T47D (cell line): ENCODE measurements at regions not wholly inside any gene's neighbourhood (a gene's known extent, or its start where the extent isn't known, plus 50 kb on each side); places are given as distances from the start of the nearest gene placed in this dataset.

Source experiments
- DNase-seq, 2 experiments: peaks; one replicate each; pipeline versions ENCODE4 v3.0.0 to v3.0.0-alpha.2; 2011 to 2012; ENCODE audit warnings: low read depth in 1 of 2, low spot score in 1 of 2
- JUND ChIP-seq: IDR thresholded peaks from 2 replicates; pipeline ENCODE4 v1.6.1; 2012; ENCODE audit warnings: low read depth
- in situ Hi-C: cut with HindIII; loops from 2 replicates; pipeline ENCODE4 v1.10.0; 2016; ENCODE audit warnings: low sequenced_read_pairs, low pct_unique_long_range_greater_than_20kb

- TF ChIP-seq JUND: no peak
- DNase-seq: no peak
- in situ Hi-C loops: no loop called here
Observed at GRCh38 chr13:73837147-73837546, 297.1 kb downstream of the KLF12 start.

DNA sequence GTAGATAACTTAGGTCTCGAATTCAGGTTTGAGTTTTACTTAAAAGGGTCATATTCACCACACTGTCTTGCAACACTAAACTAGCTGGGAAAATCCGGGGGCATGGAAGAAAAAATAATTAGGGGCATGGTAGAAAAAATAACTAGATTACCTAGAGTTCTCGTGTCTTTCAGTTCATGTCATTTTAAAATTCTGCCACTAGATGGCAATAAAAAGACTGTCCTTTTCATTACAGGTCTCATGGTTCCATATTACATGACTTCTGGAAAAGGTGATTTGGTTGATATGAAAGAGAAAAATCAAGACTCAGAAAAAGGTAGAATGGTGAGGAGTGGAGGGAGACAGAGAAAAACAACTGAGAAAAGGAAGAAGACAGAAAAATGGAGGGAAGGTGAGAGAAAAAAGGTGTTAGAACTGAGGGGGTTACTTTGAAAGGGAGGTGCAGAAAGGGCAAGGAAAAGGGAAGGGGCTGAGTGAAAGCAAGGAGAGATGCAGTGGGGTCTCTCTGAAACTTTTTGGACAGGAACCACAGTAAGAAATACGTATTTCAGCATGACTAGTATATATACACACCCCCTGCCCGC is 299.0 kb downstream of the KLF12 start:
- DNase-seq: peak; percentile 16 to 45
- no peak for TF ChIP-seq JUND
- in situ Hi-C loops: no loop called here

DNA sequence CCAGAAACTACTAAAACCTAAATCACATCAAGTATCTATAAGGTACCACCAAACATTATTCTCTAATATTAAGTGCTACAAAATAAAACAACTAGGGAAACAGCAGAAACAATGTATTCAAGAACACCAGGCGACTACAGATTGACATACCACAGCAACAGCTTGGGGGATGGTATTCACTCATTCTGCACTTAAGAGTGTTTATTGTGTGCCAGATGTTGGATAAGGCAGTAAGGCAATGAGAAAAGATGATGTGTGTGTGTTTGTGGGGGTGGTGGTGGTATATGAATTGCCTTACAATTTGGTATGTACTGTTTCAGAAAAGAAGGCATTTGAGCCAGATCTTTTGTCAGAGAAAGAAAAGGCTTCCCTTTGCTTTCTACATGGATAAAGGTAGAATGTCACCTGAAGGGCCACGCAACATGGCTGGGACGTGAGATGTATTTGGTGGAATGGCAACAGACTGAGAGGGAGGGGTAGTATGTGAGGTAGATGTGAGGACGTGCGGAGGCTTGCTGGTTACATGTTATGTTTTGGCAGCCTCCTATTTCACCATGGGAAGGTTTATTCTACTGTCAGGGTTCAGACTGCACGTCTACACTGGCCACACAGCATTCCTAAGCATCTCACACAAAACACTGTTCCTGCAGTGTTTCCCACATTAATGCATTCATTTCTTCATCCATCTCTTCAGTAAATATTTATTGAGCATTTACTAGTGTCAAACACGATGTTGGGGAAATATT is 300.7 kb downstream of the KLF12 start:
- TF ChIP-seq JUND: no peak
- no peak for DNase-seq
- in situ Hi-C loops: no loop called here

GRCh38 chr13:73832825-73833224 is 301.4 kb downstream of the KLF12 start:
- no peak for TF ChIP-seq JUND
- in situ Hi-C loops: no loop called here
- DNase-seq: no peak

- DNase-seq: no peak
- in situ Hi-C loops: no loop called here
Observed at GRCh38 chr13:73832128-73832588, 302.0 kb downstream of the KLF12 start.

GRCh38 chr13:73829416-73829815 is 304.8 kb downstream of the KLF12 start:
- TF ChIP-seq JUND: no peak
- no peak for DNase-seq
- in situ Hi-C loops: no loop called here

More at GRCh38 chr13:73832128-73832588, 302.0 kb downstream of the KLF12 start:
- no peak for TF ChIP-seq JUND

DNA sequence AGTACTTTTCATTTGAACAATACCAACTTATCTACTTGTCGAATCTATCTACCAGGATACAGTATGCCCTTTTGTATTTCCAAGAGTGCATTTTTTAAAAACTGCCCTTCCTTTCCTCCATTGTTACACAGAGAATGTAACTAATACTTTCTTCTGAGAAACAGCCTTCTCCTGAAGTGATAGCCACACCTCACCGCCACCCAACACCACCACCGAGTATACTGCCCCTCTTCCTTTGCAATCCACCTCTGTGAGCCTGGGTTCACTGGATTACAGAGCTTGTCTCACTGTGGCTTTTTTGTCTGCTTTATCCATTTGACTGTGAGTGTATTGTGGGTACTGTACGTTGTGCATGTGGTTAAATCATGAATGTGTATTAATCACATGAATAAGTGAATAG is 305.4 kb downstream of the KLF12 start:
- in situ Hi-C loops: no loop called here
- no peak for TF ChIP-seq JUND
- DNase-seq: no peak

GRCh38 chr13:73827434-73827833 is 306.8 kb downstream of the KLF12 start:
- no peak for DNase-seq
- no peak for TF ChIP-seq JUND
- in situ Hi-C loops: no loop called here

DNA sequence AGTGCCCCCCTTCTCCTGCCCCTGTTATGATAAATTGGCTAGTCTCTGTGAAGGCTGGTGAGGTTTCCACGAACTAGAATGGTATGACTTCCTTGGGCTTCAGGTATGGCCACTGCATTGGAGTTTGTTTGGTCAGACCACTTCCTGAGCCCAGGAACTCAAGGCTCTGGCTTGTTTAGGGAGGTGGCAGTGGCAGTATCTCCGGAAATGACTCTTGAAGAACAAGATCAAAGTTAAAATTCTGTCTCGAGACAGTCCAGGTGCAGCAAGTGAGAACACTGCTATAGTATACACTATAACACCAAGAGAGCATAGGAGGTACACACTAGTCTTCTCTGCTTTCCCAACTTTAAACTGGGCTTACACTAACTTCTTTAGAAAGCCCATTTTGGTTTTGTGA is 309.1 kb downstream of the KLF12 start:
- in situ Hi-C loops: no loop called here
- no peak for DNase-seq
- TF ChIP-seq JUND: no peak

- no peak for DNase-seq
- no peak for TF ChIP-seq JUND
- in situ Hi-C loops: no loop called here
Observed at GRCh38 chr13:73822668-73823592, 311.3 kb downstream of the KLF12 start.

DNA sequence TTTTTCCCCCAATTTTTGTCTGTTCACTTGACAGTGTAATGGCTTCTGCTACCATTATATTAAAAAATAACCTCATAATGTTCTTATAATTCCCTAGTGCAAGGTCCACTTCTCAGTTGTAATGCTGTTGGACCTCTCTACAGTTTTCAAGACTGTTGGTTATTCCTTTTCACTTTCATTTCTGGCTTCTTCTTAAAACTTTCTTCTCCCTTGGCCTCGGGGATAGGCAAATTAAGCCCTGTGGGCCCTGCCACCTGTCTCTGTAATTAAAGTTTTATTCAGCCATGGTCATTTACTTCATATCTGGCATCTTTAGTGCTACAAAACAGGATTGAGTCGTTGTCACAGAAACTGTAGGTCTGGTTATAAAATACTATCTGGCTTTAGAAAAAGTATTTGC is 313.5 kb downstream of the KLF12 start:
- TF ChIP-seq JUND: no peak
- DNase-seq: no peak
- in situ Hi-C loops: no loop called here

GRCh38 chr13:73820285-73820684 is 313.9 kb downstream of the KLF12 start:
- TF ChIP-seq JUND: no peak
- in situ Hi-C loops: no loop called here
- no peak for DNase-seq

DNA sequence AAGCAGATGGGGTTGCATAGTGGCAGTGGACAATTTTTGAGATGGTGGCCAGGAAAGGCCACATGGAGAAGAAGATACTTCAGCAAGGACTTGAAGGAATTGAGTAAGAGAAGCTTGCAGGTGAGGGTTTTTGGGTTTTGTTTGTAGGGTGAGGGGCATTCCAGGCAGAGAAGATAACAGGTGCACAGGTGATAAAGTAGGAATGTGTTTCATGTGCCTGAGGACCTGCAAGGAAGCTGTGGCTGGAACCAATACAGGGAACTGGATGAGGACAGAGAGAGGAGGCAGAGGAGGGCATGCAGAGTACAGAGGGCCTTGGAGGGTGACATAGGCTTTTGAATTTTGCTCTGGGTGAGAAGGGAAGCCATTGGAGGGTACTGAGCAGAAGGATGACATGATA is 314.5 kb downstream of the KLF12 start:
- TF ChIP-seq JUND: no peak
- DNase-seq: no peak
- in situ Hi-C loops: no loop called here
